Activated CD8-positive, alpha-beta memory T cell treated with anti-CD3 and anti-CD28 coated beads for 36 hours (primary cell): ENCODE measurements at regions not wholly inside any gene's neighbourhood (a gene's known extent, or its start where the extent isn't known, plus 50 kb on each side); places are given as distances from the start of the nearest gene placed in this dataset.

Source experiments
- CTCF ChIA-PET: fragments of 350-600 bp; sonication (Branson Sonifier 250); formaldehyde crosslinking; loops from one replicate; lab custom pipeline; 2021; ENCODE audit warnings: antibody characterized with exemption; lab: Charles Lee
- POLR2A ChIA-PET: fragments of 350-600 bp; sonication (Branson Sonifier 250); formaldehyde crosslinking; loops from one replicate; lab custom pipeline; 2021; ENCODE audit warnings: antibody characterized with exemption; lab: Charles Lee

DNA sequence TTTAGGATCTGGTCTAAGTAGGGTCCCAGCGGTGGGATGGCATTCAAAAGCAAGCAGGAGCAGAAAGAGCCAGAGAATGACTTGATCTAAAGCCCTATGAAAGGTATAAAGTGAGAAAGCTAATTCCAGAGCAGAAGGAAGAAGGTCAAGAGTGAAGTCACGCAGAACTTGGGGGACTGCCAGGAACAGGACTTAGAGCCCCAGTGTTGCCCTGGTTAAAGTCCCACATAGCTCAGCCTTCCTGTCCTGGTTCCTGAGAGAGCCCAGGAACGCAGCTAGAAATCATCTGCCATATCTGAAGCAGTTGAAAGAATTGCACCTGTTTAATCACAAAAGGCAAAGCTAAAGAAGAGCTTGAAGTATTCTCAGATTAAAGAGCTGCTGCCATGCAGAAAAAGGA lies 160.6 kb upstream of the ATP1B1 start:
- CTCF ChIA-PET: no interaction called here
- POLR2A ChIA-PET: no interaction called here

DNA sequence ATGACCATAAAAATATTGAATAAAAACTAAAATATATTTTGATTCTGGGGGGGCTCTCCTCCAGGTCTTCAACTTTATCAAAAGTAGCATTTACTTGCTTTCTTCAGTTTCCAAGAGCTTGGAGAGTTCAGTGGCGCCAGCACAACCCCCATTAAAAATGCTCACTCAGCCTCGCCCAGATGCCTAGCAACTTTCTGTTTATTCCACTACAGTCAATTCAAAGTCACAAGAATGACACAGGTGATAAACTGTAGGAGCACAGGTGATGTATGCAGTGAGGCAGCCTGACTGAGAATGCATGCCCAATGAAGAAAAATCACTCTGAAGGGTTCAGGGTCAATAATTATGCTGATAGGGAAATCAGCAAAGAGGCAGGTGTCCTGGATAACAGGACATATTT lies 159.4 kb upstream of the ATP1B1 start:
- POLR2A ChIA-PET: no interaction called here
- CTCF ChIA-PET: no interaction called here

DNA sequence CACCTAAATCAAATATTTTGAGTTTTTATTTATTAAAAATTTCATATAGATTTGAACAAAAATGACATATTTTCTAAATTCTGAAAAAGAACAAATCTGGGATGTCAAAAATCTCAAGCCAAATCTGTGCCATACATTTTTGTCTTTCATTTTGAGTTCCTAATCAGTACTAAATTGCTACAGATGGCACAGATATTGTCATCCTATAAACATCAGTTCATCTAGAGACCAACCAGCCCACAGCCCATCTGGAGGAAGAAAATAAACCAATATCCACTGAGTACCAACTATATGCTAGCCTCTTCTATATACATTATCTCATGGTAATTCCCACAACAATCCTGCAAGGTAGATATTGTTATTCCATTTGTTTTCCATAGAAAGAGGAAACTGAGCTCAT lies 156.8 kb upstream of the ATP1B1 start:
- POLR2A ChIA-PET: no interaction called here

DNA sequence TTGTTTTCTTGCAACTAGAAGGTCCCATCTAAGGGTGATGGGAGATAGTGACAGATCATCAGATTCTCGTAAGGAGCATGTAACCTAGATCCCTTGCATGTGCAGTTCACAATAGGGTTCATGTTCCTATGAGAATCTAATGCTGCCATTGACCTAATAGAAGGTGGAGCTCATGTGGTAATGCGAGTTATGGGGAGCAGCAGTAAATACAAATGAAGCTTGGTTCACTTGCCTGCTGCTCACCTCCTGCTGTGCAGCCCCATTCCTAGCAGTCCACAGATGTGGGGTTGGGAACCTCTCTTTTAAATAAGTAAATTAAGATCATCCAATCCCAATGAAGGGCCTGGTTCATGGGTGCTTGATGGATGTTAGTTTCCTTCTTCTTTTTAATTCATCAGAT lies 148.7 kb upstream of the ATP1B1 start:
- CTCF ChIA-PET: no interaction called here
- POLR2A ChIA-PET: no interaction called here

More for the DNA sequence above, 156.8 kb upstream of the ATP1B1 start:
- CTCF ChIA-PET: no interaction called here

DNA sequence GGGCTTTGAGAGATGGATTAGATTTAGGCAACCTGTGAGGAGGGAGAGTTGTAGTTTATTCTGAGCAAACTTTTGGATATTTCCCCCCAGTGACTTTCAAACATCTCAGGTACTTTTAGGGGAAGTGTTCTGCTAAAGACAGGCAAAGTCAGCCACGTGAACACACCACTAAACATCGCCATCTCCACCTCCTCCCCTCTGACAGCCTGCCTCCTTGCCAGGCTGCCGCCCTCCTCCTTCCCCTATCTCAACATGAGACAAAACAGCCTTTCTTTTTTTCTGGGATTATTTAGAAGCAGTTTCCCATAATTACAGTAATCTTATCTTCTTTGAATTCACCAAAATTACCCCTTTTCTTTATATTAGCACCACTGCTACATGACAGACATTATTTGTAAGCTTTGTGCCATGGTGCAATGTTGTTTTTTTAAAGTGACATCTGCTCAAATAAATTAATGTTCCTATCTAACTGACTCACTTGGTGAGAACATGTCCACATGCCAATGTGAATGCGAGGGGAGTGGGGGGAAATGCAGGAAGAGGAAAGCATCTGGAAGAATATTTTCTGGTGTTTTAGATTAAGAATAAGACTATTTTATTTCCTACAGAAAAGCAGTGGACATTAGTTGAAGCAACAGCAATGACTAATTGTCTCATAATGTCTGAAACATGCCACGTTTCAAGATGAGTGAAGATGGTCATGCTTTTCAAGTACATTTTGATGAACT lies 147.8 kb upstream of the ATP1B1 start:
- ChIA-PET CTCF (no interaction called here), POLR2A (no interaction called here)

DNA sequence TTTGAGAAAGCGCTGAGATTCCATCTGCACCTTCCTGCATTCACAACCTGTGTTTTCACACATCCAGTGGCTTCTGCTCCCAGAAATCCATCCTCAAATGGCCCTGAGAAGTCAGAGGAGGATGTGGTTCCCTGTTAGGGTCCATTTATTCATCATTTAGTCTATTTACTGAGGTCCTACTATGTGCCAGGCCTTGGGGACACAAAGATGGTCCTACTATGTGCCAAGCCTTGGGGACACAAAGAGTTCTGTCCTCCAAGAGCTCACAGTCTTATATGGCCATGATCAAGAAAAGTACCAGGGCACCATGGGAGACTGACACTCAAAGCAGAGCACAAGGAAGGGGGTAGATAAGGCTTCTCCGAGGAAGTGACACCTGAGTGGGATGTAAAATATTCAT lies 147.1 kb upstream of the ATP1B1 start:
- ChIA-PET CTCF (no interaction called here), POLR2A (no interaction called here)

DNA sequence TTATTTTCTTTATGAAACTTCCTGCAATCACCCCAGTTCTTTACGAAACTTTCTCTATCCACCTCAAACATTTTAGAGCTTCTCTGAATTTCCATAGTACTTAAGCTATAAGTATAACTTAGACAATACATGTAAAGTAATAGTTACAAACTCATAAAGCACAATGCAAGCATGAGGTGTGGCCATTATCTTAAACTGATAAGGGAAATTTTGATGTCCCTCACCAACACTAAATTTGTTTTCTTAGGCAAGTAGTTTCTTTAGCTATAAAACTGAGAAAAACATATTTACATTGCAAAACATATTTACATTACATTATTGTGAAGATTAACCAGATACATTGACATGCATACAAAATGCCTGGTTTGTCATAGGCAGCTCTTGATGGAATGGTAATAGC lies 146.4 kb upstream of the ATP1B1 start:
- CTCF ChIA-PET: interaction anchor here (0.6 kb wide), 1 partner anchor 836 kb away, joined by 3 read pairs; no protein-coding TSS in a partner anchor
- POLR2A ChIA-PET: no interaction called here

DNA sequence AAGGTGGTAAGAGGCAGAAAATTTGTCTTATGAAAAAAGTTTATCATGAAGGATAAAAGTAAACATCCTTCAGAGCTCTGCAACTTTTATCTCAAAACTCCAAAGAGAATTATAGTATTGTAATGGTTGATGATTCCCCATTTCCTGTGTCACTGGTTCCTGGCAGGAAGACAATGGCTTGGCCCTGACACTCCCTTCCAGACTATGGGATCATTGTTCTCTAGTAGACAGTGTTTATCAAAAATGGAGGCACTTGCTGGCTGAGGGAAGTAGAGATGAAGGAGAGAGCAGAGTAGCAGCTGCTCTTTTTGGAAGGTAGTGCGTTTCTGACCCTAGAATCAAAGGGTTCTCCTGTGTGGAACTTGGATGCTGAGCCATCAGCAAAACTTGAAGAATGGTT lies 145.9 kb upstream of the ATP1B1 start:
- ChIA-PET POLR2A (no interaction called here), CTCF (interaction anchor here (0.6 kb wide), 1 partner anchor 836 kb away, joined by 3 read pairs; no protein-coding TSS in a partner anchor)

DNA sequence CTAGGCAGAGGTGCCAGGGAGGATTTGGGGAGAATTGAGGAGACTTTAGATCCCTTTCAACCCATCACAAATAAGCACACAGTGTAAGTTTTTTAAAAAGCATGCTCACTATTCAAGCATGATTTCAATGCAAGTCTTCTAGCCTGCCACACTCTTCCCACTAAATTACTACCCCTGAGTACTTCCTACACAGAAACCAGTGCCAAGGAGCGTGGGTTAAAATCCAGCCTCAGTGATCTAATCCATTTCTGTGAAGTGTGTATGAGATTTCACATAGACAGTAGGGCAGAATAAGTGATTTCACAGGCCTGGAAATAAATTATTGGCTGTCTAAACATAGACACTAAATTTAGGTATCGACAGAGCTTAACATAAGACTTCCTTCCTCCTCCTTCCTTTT lies 142.9 kb upstream of the ATP1B1 start:
- CTCF ChIA-PET: no interaction called here
- POLR2A ChIA-PET: no interaction called here

DNA sequence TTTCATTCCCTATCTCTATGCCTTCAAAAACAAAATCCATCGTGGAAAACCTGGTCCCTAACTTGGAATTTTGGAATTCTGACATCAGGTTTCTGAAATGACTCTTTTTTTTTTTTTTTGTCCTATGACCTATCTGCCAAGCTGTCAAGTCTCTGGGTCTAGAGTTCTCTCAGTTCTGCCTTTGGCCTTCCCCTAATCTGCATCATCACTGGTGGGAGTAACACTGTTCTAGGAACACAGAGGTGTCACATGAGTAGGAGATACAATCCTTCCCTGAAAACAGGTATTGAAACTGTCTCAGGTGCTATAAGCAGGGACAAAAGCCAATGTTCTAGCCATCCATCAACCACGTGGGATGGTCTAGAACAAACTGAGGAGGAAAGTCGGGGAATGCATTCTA lies 142.0 kb upstream of the ATP1B1 start:
- POLR2A ChIA-PET: no interaction called here
- CTCF ChIA-PET: no interaction called here

DNA sequence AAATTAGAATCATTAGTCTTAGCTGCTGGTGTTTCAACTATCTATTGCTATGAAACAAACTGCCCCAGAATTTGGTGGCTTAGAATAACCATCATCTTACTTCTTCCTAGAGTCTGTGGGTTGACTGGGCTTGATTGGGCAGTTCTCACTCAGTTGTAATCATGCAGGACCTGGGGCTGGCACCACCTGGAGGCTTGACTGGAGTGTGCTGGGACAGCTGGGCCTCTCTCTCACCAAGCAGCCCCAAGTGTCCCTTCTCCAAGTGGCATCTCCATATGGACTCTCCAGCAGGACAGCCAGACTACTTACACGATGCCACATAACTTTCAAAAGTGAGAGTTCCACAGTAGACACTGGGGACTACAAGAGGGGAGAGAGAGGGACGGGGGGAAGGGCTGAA lies 140.3 kb upstream of the ATP1B1 start:
- CTCF ChIA-PET: no interaction called here
- POLR2A ChIA-PET: no interaction called here

DNA sequence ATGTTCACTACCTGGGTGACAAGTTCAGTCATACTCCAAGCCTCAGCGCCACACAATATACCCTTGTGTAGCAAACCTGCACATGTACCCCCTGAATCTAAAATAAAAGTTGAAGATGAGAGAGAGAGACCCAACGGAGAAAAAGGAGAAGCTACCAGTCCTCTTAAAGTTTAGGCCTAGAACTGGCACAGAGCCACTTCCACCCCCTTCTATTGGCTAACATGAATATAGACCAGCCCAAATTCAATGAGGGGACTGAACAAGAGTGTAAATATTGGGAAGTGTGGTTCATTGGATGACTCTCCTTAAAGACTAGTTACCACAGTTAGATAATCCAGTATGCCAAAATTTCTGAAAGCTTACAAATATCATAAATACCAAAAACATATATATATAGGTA lies 139.9 kb upstream of the ATP1B1 start:
- POLR2A ChIA-PET: no interaction called here
- CTCF ChIA-PET: no interaction called here

DNA sequence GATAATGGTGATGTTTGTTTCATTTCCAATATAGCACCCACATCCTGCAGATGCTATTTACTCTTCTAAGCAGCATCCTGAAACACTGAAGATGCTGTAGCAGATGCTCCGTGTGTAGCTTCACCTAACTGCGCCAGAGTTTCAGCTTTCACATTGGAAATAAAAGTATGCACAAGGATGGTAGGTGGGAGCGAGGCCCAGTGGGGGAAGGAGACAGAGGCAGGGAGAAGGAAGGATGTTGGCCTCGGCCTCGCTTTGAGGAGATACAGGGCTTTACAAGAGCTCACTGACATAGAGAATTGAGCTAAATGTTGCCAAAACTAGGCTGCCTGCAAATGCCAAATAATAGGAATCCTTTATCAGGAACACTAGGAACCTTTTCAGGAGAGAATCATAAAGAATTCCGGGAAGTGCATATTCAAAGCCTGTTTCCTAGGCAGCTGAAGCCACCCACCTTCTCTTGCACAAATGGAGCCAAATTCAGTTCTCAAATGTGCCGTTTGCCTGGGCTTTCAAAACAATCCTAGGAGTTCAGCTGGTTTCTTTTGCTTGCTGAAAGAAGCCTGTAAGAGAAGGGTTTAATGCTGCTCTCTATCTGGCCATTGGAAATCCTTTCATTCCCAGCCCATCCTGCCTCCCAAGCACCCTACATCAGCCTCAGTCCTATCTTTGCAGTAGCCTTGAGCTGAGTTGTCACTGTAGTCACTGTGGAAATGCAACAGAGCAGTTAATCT lies 135.4 kb upstream of the ATP1B1 start:
- ChIA-PET POLR2A (no interaction called here), CTCF (no interaction called here)

DNA sequence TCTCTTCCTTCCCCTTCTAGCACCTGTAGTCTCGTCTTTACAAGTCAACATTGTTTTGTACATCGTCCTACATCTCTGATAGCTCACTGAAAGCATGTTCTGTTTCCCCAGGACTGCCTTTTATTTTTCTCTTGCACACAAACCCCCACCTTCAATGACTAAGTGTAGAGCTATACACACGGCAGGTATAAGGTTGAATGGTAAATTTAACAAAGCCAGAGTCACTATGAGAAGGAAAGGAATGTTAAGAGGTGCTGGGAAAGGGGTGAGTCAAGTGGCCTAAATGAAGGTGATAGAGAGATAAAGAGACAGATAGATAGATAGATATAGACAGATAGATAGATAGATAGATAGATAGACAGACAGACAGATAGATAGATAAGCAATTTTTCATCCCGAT lies 134.3 kb upstream of the ATP1B1 start:
- POLR2A ChIA-PET: no interaction called here
- CTCF ChIA-PET: no interaction called here

DNA sequence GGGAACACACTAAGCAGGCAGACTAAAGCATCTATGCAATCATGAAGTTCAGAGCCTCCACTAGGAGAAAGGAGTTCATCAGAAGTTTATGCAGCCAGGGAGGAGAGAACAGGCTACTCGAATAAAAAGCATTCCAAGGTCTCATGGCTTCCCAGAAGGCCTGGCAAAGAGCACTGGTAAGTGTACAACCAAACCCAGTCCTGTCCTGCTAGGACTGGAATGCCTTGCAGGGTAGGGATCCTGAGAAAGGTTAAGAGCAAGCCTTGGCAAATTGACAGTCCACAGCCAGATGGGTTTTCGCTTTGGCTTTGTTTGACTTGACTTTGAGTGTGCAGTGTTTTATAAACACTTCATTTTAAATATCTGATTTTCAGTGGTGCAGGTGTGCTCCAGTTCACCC lies 133.6 kb upstream of the ATP1B1 start:
- ChIA-PET CTCF (no interaction called here), POLR2A (no interaction called here)

DNA sequence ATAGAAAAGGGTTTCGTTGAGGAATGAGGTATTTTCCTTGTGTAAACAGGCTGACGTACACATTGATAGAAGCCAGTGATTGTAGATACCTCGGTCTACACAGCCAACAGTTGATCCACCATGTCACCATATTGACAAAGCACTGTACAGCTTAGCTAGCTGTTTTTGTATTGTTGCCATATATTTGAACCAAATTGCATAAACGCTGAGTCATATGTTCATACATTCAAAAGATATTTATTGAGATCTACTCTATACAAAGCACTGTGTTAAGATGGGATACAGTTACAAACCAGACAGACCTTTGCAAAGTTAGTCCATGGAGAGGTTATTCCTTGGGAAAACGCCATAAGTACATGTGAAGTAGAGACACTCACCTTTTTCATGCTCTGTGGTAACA lies 132.4 kb upstream of the ATP1B1 start:
- ChIA-PET CTCF (no interaction called here), POLR2A (no interaction called here)

DNA sequence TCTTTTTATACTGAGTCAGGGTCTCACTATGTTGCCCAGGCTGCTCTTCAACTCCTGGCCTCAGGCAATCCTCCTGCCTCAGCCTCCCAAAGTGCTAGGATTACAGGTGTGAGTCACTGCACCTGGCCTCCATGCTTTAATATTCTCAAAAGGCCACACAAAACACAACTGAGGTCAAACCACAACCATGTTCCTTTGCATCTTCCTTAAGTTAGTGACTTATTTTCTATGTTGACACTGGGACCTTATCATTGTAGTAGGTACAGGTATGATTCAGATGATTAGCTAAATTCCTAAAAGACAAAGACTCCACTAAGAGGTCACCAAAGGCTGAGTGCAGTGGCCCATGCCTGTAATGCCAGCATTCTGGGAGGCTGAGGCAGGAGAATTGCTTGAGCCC lies 131.9 kb upstream of the ATP1B1 start:
- CTCF ChIA-PET: no interaction called here
- POLR2A ChIA-PET: no interaction called here

DNA sequence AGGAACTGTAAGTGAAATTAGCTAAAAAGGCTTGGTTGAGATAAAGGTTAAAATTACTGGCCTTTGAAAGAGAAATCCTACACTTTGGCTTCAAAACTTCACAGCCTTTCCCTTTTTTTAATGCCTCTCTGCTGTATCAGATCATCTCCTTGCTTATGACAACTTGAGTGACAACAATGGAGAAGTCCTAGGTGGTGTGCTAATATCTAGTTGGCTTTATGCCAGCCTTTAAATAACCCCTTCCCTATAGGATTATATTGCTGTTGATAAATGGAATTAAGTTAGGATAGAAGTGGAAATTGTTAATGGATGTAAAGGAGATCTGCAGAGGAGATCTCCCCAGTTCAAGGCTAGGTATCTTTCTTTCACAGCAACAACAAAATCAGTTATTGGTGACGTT lies 130.2 kb upstream of the ATP1B1 start:
- ChIA-PET POLR2A (no interaction called here), CTCF (no interaction called here)

DNA sequence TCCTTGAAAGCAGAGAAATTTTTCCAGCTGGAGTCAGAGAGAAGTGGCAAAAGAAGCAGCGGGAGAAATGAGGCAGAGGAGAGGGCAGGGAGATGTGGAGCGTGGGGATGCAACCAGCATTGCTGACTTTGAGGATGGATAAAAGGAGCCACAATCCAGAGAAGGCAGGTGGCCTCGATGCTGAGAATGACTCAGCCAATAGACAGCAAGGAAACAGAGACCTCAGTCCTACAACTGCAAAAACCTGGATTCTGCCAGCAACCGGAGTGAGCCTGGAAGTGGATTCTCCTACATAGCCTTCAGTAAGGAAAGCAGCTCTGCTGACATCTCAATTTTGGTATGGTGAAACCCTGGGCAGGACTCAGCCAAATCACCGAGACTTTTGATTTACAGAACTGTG lies 128.9 kb upstream of the ATP1B1 start:
- ChIA-PET POLR2A (no interaction called here), CTCF (no interaction called here)

DNA sequence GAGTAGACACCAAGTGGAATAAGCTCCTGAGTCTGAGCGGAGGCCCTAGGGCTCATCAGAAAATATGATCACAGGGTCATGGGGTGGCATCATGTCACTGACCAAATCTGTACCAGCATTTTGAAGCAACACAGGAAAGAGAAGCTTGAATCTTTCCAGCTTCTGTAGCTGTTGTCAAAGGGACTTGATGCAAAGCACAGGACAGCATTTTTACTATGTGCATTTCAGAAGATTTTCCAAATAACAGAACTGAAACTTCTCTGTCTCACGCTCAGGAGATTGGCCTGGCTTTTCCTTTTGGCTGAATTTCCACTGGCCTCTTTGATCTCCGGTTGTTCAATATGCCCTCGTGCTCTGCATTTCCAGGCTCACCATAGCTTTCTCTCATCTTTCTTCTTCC lies 127.2 kb upstream of the ATP1B1 start:
- ChIA-PET POLR2A (no interaction called here), CTCF (no interaction called here)

DNA sequence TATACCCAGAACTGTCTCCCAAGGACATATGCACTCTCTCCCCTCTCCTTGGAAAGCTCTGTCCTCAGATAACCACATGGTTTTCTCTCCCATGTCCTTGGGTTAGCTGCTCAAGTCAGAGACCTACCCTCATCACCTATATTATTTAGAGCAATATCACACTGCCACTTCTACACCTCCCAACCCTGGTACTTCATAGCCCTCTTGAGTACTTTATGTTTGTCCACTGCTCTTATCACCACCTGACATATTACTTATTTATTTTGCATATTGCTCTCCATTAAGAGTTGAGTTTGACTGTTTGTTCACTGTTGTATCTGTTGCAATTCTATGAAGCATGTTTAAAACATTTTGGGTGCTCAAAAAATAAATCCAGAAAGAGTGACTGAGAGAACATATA lies 126.3 kb upstream of the ATP1B1 start:
- POLR2A ChIA-PET: no interaction called here
- CTCF ChIA-PET: no interaction called here
